GM12875 (cell line): ENCODE measurements at regions not wholly inside any gene's neighbourhood (a gene's known extent, or its start where the extent isn't known, plus 50 kb on each side); places are given as distances from the start of the nearest gene placed in this dataset.
"Not testable (repeated sequence)": the region's sequence is repeated elsewhere in the genome, so short reads cannot be mapped to it uniquely, and the experiment has no call there.

ENCODE experiments used
- H3K4me3 ChIP-seq: one replicate; pipeline ENCODE4 v1.5.1; 2011; ENCODE audit warnings: low read depth, low read length, control low read depth
- CTCF ChIP-seq: IDR thresholded peaks from 2 replicates; pipeline ENCODE4 v1.5.1; 2011; ENCODE audit warnings: low read depth, mild to moderate bottlenecking, control low read depth, inconsistent platforms, low read length, moderate library complexity, borderline replicate concordance; ENCODE audit not compliant: insufficient read depth

- no peak overlapping the region for H3K4me3 ChIP-seq
- TF ChIP-seq CTCF = no peak
Observed at GRCh38 chr19:27821418-27822018, 1391.4 kb downstream of the UQCRFS1 start.

GRCh38 chr19:27815985-27816384 is 1397.0 kb downstream of the UQCRFS1 start:
- no peak for TF ChIP-seq CTCF
- H3K4me3 ChIP-seq = no peak overlapping the region

- not testable (repeated sequence) for H3K4me3 ChIP-seq
Observed at GRCh38 chr19:27814834-27815233, 1398.1 kb downstream of the UQCRFS1 start.

GRCh38 chr19:27814274-27814673 is 1398.7 kb downstream of the UQCRFS1 start:
- H3K4me3 ChIP-seq = not testable (repeated sequence)

GRCh38 chr19:27806471-27807070 is 1406.4 kb downstream of the UQCRFS1 start:
- no peak for TF ChIP-seq CTCF
- no peak overlapping the region for H3K4me3 ChIP-seq

- H3K4me3 ChIP-seq = no peak overlapping the region
- TF ChIP-seq CTCF = no peak
Observed at GRCh38 chr19:27805848-27806247, 1407.1 kb downstream of the UQCRFS1 start.

- not testable (repeated sequence) for H3K4me3 ChIP-seq
Observed at GRCh38 chr19:27802293-27802692, 1410.7 kb downstream of the UQCRFS1 start.

GRCh38 chr19:27796540-27796939 is 1416.4 kb downstream of the UQCRFS1 start:
- TF ChIP-seq CTCF = no peak
- no peak overlapping the region for H3K4me3 ChIP-seq

GRCh38 chr19:27796073-27796472 is 1416.9 kb downstream of the UQCRFS1 start:
- no peak for TF ChIP-seq CTCF
- no peak overlapping the region for H3K4me3 ChIP-seq
